Tibial nerve (tissue), 4 donors: ENCODE measurements at regions not wholly inside any gene's neighbourhood (a gene's known extent, or its start where the extent isn't known, plus 50 kb on each side); places are given as distances from the start of the nearest gene placed in this dataset.

Source experiments
- DNase-seq, 2 donors: peaks; one replicate each; pipeline ENCODE4 v3.0.0-alpha.2; 2019; ENCODE audit warnings: low spot score in 2 of 2
- H3K27ac ChIP-seq, 4 donors: fragments of 200-600 bp; sonication (generic) in 3 of 4; one replicate each; pipeline ENCODE4 v1.5.1; 2017 to 2019; ENCODE audit warnings: mild to moderate bottlenecking in 1 of 4
- H3K27me3 ChIP-seq, 2 donors: fragments of 200-600 bp; sonication (generic) in 1 of 2; one replicate each; pipeline versions ENCODE4 v1.5.1 to v1.6.0; 2017 to 2019
- H3K36me3 ChIP-seq, 3 donors: fragments of 200-600 bp; sonication (generic); one replicate each; pipeline ENCODE4 v1.5.1; 2018 to 2019
- H3K4me1 ChIP-seq, 4 donors: fragments of 200-600 bp; sonication (generic) in 3 of 4; one replicate each; pipeline ENCODE4 v1.5.1; 2017 to 2019
- H3K4me3 ChIP-seq, 4 donors: fragments of 200-600 bp; sonication (generic) in 3 of 4; one replicate each; pipeline ENCODE4 v1.5.1; 2017 to 2019; ENCODE audit warnings: mild to moderate bottlenecking in 1 of 4, moderate library complexity in 1 of 4
- H3K9me3 ChIP-seq, 4 donors: fragments of 200-600 bp; sonication (generic) in 3 of 4; one replicate each; pipeline ENCODE4 v1.5.1; 2017 to 2019
- EP300 ChIP-seq, 2 donors: sonication (generic); formaldehyde crosslinking; IDR thresholded peaks; one replicate each; pipeline ENCODE4 v1.6.1; 2017; ENCODE audit warnings: antibody characterized with exemption in 2 of 2, mild to moderate bottlenecking in 1 of 2
- POLR2A ChIP-seq, 2 donors: fragments of 450-650 bp; IDR thresholded peaks; one replicate each; pipeline ENCODE4 v1.6.1; 2017; ENCODE audit warnings: antibody characterized with exemption in 2 of 2, mild to moderate bottlenecking in 2 of 2, moderate library complexity in 2 of 2
- WGBS, 2 donors: methylation state at CpG; one replicate each; pipeline ENCODE4 v1.1.5; 2018; 5-methylcytosine and 5-hydroxymethylcytosine counted together
- TF ChIP-seq, protein P1 (sequence below), 5 experiments: fragments of 200-600 bp in 3 of 5; fragments of 450-650 bp in 2 of 5; sonication (generic) in 3 of 5; IDR thresholded peaks; one replicate each; pipeline ENCODE4 v1.5.1; 2016 to 2019; ENCODE audit warnings: antibody characterized with exemption in 5 of 5, mild to moderate bottlenecking in 3 of 5, moderate library complexity in 2 of 5

DNA sequence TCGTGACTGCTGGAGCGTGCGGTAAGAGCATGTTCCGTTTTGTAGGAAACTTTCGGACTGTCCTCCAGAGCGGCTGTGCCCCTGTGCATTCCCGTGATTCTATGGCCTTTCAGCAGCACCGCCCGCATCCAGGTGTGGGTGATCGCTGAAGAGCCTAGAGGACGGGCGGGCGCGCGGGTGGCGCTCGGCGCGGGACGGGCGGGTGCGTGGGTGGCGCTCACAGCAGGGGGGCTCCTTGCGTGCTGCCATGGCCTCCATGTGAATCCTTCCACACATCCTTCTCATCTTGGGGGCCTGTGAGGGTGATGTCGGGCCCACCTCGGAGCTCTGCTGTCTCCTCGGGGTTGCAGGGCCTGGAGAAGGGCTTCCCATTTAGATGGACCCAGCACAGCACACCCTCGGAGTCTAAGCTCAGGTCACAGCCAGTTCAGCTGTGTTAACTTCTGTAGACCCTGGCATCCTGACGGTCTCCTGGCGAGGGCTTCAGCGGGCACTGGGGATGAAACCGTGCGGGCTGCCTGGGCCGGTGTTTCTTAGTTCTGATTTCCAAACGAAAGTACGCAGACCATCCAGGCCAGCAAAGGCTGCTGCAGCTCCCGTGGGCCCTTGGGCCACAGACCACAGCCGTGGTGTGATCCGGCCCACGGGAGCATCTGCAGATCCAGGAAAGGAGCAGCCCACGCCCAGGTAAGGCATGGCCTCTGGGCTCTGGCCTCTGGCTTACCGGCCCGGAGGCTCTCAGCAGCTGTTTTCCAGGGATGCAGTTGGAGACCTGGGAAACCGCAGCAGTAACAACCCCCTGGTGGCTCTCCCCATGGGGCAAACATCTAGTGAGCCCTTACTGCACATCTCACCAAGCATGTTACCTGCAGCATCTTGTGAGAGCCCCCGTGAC lies 339.4 kb downstream of the FOXL1 start:
- WGBS, 2 donors, result 94 to 95% methylated on average over 27 to 38 of the region's 45 CpGs
- TF ChIP-seq EP300 (IDR thresholded peaks at IDR 0.05), result no peak
- TF ChIP-seq POLR2A (IDR thresholded peaks at IDR 0.05), result no peak
- TF ChIP-seq, protein P1, sequence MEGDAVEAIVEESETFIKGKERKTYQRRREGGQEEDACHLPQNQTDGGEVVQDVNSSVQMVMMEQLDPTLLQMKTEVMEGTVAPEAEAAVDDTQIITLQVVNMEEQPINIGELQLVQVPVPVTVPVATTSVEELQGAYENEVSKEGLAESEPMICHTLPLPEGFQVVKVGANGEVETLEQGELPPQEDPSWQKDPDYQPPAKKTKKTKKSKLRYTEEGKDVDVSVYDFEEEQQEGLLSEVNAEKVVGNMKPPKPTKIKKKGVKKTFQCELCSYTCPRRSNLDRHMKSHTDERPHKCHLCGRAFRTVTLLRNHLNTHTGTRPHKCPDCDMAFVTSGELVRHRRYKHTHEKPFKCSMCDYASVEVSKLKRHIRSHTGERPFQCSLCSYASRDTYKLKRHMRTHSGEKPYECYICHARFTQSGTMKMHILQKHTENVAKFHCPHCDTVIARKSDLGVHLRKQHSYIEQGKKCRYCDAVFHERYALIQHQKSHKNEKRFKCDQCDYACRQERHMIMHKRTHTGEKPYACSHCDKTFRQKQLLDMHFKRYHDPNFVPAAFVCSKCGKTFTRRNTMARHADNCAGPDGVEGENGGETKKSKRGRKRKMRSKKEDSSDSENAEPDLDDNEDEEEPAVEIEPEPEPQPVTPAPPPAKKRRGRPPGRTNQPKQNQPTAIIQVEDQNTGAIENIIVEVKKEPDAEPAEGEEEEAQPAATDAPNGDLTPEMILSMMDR (IDR thresholded peaks at IDR 0.05), result no peak

DNA sequence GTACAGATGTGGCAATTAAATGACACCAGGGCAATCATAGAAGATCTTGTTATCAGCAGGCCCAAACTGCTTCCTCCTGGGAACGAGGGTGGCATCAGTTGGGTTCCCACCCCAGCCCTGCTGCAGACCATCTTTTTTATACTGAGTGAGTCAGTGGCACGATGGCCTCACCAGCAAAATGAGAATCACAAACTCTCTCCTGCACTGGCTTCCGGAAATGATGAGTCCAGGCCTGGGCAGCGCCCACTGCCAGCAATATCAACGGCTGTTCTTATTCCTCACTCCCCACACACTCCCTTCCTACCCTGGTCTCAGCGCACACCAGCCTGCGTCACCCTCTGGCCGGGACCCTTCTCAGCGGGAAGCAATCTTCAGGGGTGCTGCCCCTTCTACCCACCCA lies 340.3 kb downstream of the FOXL1 start:
- DNase-seq, result no peak
- Histone ChIP-seq H3K4me3 (no peak overlapping the region), H3K27me3 (no peaks in the 10 kb centered on the region), H3K27ac (no peak overlapping the region), H3K9me3 (peaks cover 0 to 34% (median 0%) of the 10 kb centered on the region in 4 donors), H3K4me1 (peaks cover 0 to 5% (median 0%) of the 10 kb centered on the region in 4 donors), H3K36me3 (no peaks in the 10 kb centered on the region)
- TF ChIP-seq EP300 (IDR thresholded peaks at IDR 0.05) (no peak), POLR2A (IDR thresholded peaks at IDR 0.05) (no peak)
- TF ChIP-seq, protein P1 (IDR thresholded peaks at IDR 0.05), result no peak
- 85 to 91% methylated on average over 9 of the region's 9 CpGs for WGBS, 2 donors

More for the DNA sequence above, 339.4 kb downstream of the FOXL1 start:
- H3K4me3 ChIP-seq, result no peak overlapping the region
- DNase-seq, result no peak
- H3K27ac ChIP-seq, result no peak overlapping the region
- no peaks in the 10 kb centered on the region for H3K36me3 ChIP-seq
- peaks cover 0 to 29% (median 0%) of the 10 kb centered on the region in 4 donors for H3K9me3 ChIP-seq
- no peaks in the 10 kb centered on the region for H3K27me3 ChIP-seq
- H3K4me1 ChIP-seq, result peaks cover 0 to 5% (median 0%) of the 10 kb centered on the region in 4 donors

DNA sequence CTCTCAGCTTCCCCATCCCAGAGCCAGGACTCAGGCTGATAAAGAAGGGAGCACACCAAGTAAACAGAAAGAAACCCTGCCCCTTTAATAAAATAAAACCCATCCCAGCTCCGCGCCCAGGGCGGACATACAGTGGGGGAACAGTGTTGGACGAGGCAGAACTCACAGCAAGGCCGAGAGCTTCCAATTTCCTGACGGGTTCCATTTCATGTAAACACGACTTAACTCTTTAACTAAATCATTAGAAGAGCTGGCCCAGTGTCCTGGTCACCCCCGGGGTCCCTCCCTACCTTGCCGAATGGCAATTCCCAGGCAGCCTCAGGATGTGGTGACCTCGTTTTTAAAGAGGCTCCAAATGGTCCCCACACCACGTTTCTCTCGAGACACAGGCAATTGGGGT lies 340.7 kb downstream of the FOXL1 start:
- 59 to 62% methylated on average over 12 of the region's 12 CpGs for WGBS, 2 donors
- no peak for TF ChIP-seq EP300 (IDR thresholded peaks at IDR 0.05)
- no peak for TF ChIP-seq POLR2A (IDR thresholded peaks at IDR 0.05)
- TF ChIP-seq, protein P1 (IDR thresholded peaks at IDR 0.05), result no peak
- Histone ChIP-seq H3K27me3 (peaks cover 0 to under 1% of the 10 kb centered on the region in 2 donors), H3K9me3 (peaks cover 0 to 34% (median 0%) of the 10 kb centered on the region in 4 donors), H3K4me1 (peaks cover 0 to 5% (median 0%) of the 10 kb centered on the region in 4 donors), H3K36me3 (no peaks in the 10 kb centered on the region), H3K27ac (no peak overlapping the region), H3K4me3 (no peak overlapping the region)
- DNase-seq, result no peak

DNA sequence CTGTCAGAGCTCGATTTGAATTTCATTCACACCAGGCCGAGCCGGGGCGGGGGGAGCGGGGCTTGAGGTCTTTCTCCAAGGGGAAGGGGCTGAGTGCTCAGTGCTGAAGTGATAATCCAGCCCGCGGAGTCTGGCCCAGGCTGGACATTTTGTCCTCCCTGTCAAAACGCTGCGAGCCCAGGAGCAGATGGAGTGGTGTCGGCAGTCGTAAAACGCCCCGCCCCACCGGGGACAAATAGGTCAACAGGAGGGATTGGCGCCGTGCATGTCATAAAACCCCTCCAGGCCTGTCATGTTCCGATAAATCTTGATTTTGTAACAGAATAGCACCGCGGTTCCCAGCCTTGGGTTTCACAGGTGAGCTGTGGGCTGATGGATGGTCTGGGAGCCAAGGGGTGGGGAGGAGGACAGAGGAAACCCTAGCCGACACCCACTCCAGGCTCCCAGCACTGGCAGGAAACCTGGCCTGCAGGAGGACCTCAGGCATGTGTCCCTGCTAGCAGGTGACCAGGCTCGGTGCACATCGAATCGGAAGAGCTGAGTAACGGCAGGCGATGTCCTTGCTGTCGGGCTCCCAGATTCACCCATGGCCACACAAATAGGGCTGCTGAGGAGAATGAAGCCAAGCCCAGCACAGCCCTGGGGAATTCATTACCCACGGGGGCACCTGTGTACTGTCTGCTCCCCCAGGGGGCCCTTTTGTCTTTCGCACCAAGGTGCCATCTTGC lies 341.4 kb downstream of the FOXL1 start:
- 65 to 72% methylated on average over 26 to 28 of the region's 28 CpGs for WGBS, 2 donors

More for the DNA sequence above, 341.4 kb downstream of the FOXL1 start:
- Histone ChIP-seq H3K4me1 (peaks cover 0 to 5% (median 0%) of the 10 kb centered on the region in 4 donors), H3K27ac (no peak overlapping the region), H3K4me3 (no peak overlapping the region), H3K9me3 (peaks cover 0 to 34% (median 0%) of the 10 kb centered on the region in 4 donors), H3K36me3 (no peaks in the 10 kb centered on the region), H3K27me3 (peaks cover 0 to 7% of the 10 kb centered on the region in 2 donors)
- TF ChIP-seq, protein P1 (IDR thresholded peaks at IDR 0.05), result no peak
- TF ChIP-seq POLR2A (IDR thresholded peaks at IDR 0.05) (no peak), EP300 (IDR thresholded peaks at IDR 0.05) (no peak)
- no peak for DNase-seq
